CD14-positive monocyte (primary cell): ENCODE measurements at regions not wholly inside any gene's neighbourhood (a gene's known extent, or its start where the extent isn't known, plus 50 kb on each side); places are given as distances from the start of the nearest gene placed in this dataset.

ENCODE experiments used
- DNase-seq, 3 donors: peaks; one replicate each; pipeline ENCODE4 v3.0.0-alpha.2; 2011 to 2022
- H2AFZ ChIP-seq: 2 replicates; pipeline ENCODE4 v1.6.0; 2012; ENCODE audit warnings: mild to moderate bottlenecking, low read depth, low read length, inconsistent platforms; ENCODE audit not compliant: insufficient read depth, poor library complexity, severe bottlenecking
- H3K27ac ChIP-seq, 2 donors: 1 replicate in 1 of 2; 2 replicates in 1 of 2; pipeline ENCODE4 v1.5.1; 2012 to 2013; ENCODE audit warnings: low read length in 2 of 2, control low read depth in 1 of 2, inconsistent platforms in 1 of 2, low read depth in 1 of 2, mild to moderate bottlenecking in 1 of 2
- H3K27me3 ChIP-seq, 2 donors: one replicate each; pipeline versions ENCODE4 v1.6.0 to v1.6.1; 2011 to 2013; ENCODE audit warnings: low read length in 2 of 2; ENCODE audit not compliant: control insufficient read depth in 2 of 2, insufficient read depth in 2 of 2
- H3K36me3 ChIP-seq, 2 donors: replicated peaks in 1 of 2; 1 replicate in 1 of 2; 2 replicates in 1 of 2; pipeline versions ENCODE4 v1.5.1 to v1.6.1; 2012 to 2013; ENCODE audit warnings: low read length in 2 of 2, control low read depth in 1 of 2, inconsistent platforms in 1 of 2, mild to moderate bottlenecking in 1 of 2; ENCODE audit not compliant: insufficient read depth in 2 of 2, control insufficient read depth in 1 of 2
- H3K4me1 ChIP-seq, 2 donors: 1 replicate in 1 of 2; 2 replicates in 1 of 2; pipeline versions ENCODE4 v1.5.1 to v1.6.1; 2012 to 2013; ENCODE audit warnings: low read length in 2 of 2, control low read depth in 1 of 2, inconsistent platforms in 1 of 2, mild to moderate bottlenecking in 1 of 2, moderate library complexity in 1 of 2; ENCODE audit not compliant: insufficient read depth in 2 of 2, control insufficient read depth in 1 of 2
- H3K4me2 ChIP-seq: replicated peaks from 2 replicates; pipeline ENCODE3; 2012; ENCODE audit warnings: low read length, moderate library complexity, mild to moderate bottlenecking; ENCODE audit not compliant: poor library complexity, severe bottlenecking; ENCODE audit errors: extremely low read depth
- H3K4me3 ChIP-seq, 3 experiments: fragments of 200-600 bp in 1 of 3; sonication (generic) in 1 of 3; replicated peaks in 1 of 3; 1 replicate in 2 of 3; 2 replicates in 1 of 3; pipeline ENCODE4 v1.5.1; 2011 to 2013; ENCODE audit warnings: low read length in 3 of 3, mild to moderate bottlenecking in 3 of 3, control low read depth in 2 of 3, low read depth in 2 of 3, inconsistent platforms in 1 of 3, moderate library complexity in 1 of 3
- H3K79me2 ChIP-seq: 2 replicates; pipeline ENCODE4 v1.6.0; 2012; ENCODE audit warnings: mild to moderate bottlenecking, control low read depth, inconsistent platforms, low read length, moderate library complexity; ENCODE audit not compliant: insufficient read depth
- H3K9ac ChIP-seq: 2 replicates; pipeline ENCODE4 v1.6.0; 2017; ENCODE audit warnings: low read length, mild to moderate bottlenecking; ENCODE audit not compliant: insufficient read depth, poor library complexity, severe bottlenecking
- H3K9me3 ChIP-seq, 2 donors: replicated peaks in 1 of 2; 1 replicate in 1 of 2; 2 replicates in 1 of 2; pipeline versions ENCODE4 v1.5.1 to v1.6.1; 2012 to 2013; ENCODE audit warnings: low read length in 2 of 2, control low read depth in 1 of 2; ENCODE audit not compliant: control insufficient read depth in 1 of 2, insufficient read depth in 1 of 2
- H4K20me1 ChIP-seq: 2 replicates; pipeline ENCODE4 v1.6.0; 2012; ENCODE audit warnings: mild to moderate bottlenecking, low read length, control low read depth, moderate library complexity; ENCODE audit not compliant: insufficient read depth
- H3K27ac Mint-ChIP-seq, 7 donors: one replicate each; pipeline ENCODE4 v1.8.0; 2020; ENCODE audit warnings: mild to moderate bottlenecking in 7 of 7, mixed read lengths in 7 of 7, moderate library complexity in 6 of 7, inconsistent platforms in 2 of 7
- H3K27me3 Mint-ChIP-seq, 3 donors: one replicate each; pipeline ENCODE4 v1.8.0; 2021 to 2022; ENCODE audit warnings: low read depth in 3 of 3, mild to moderate bottlenecking in 3 of 3, mixed read lengths in 3 of 3, moderate library complexity in 3 of 3, inconsistent platforms in 1 of 3
- H3K36me3 Mint-ChIP-seq, 2 donors: one replicate each; pipeline ENCODE4 v1.8.0; 2020; ENCODE audit warnings: mixed read lengths in 2 of 2, inconsistent platforms in 1 of 2, mild to moderate bottlenecking in 1 of 2
- H3K4me1 Mint-ChIP-seq: one replicate; pipeline ENCODE4 v1.8.0; 2020; ENCODE audit warnings: mild to moderate bottlenecking, mixed read lengths
- H3K4me3 Mint-ChIP-seq, 2 donors: one replicate each; pipeline ENCODE4 v1.8.0; 2020; ENCODE audit warnings: mild to moderate bottlenecking in 2 of 2, mixed read lengths in 2 of 2, moderate library complexity in 1 of 2
- H3K9me3 Mint-ChIP-seq, 7 donors: one replicate each; pipeline ENCODE4 v1.8.0; 2020 to 2022; ENCODE audit warnings: mixed read lengths in 7 of 7, mild to moderate bottlenecking in 6 of 7, moderate library complexity in 6 of 7, inconsistent platforms in 2 of 7
- WGBS: methylation state at CpG from one replicate; pipeline ENCODE4 v1.1.5; 2013; ENCODE audit warnings: missing lambda C conversion rate; ENCODE audit not compliant: insufficient coverage; 5-methylcytosine and 5-hydroxymethylcytosine counted together
- intact Hi-C, 2 donors: fragments of 100-400 bp; cut with micrococcal nuclease; formaldehyde crosslinking; loops; one replicate each; pipeline versions ENCODE4 v1.15.0 to v1.15.1; 2023
- TF ChIP-seq, protein P1 (sequence below): fragments of 200-600 bp; IDR thresholded peaks from one replicate; pipeline ENCODE4 v1.8.0; 2022; ENCODE audit warnings: antibody characterized with exemption, mild to moderate bottlenecking

DNA sequence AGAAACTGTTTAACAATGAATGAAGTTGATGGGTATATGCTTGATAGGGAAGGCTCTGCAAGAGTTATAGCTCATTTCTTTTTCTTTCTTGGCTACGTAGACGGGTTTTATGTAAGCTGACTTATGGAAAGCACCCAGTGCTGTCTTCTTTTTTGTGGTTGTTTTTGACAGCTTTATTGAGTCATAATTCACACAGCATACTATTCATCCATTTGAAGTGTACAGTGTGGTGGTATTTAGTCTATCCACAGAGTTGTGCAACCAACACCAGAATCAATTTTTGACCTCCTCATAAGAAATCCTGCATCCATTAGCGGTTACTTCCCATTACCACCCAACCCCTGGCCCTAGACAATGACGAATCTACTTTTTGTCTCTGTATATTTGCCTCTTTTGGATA is 240.6 kb upstream of the KIAA1217 start:
- Mint-ChIP-seq H3K4me1 (no peaks in the 10 kb centered on the region), H3K27ac (no peak overlapping the region), H3K9me3 (peaks cover 0 to 17% (median 5%) of the 10 kb centered on the region in 7 donors), H3K36me3 (no peaks in the 10 kb centered on the region), H3K27me3 (peaks cover 1 to 5% (median 2%) of the 10 kb centered on the region in 3 donors), H3K4me3 (no peak overlapping the region)
- Histone ChIP-seq H3K4me1 (no peaks in the 10 kb centered on the region), H3K4me3 (no peak overlapping the region), H3K36me3 (no peaks in the 10 kb centered on the region), H3K27ac (no peak overlapping the region), H3K9ac (no peak overlapping the region), H3K4me2 (no peak overlapping the region), H3K79me2 (no peaks in the 10 kb centered on the region), H4K20me1 (no peaks in the 10 kb centered on the region), H3K27me3 (no peaks in the 10 kb centered on the region), H2AFZ (no peak overlapping the region), H3K9me3 (no peaks in the 10 kb centered on the region)
- WGBS = no CpG with 5 or more reads among the region's 4 CpGs
- DNase-seq = no peak
- TF ChIP-seq, protein P1, sequence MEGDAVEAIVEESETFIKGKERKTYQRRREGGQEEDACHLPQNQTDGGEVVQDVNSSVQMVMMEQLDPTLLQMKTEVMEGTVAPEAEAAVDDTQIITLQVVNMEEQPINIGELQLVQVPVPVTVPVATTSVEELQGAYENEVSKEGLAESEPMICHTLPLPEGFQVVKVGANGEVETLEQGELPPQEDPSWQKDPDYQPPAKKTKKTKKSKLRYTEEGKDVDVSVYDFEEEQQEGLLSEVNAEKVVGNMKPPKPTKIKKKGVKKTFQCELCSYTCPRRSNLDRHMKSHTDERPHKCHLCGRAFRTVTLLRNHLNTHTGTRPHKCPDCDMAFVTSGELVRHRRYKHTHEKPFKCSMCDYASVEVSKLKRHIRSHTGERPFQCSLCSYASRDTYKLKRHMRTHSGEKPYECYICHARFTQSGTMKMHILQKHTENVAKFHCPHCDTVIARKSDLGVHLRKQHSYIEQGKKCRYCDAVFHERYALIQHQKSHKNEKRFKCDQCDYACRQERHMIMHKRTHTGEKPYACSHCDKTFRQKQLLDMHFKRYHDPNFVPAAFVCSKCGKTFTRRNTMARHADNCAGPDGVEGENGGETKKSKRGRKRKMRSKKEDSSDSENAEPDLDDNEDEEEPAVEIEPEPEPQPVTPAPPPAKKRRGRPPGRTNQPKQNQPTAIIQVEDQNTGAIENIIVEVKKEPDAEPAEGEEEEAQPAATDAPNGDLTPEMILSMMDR = no peak
- intact Hi-C loops = no loop called here

DNA sequence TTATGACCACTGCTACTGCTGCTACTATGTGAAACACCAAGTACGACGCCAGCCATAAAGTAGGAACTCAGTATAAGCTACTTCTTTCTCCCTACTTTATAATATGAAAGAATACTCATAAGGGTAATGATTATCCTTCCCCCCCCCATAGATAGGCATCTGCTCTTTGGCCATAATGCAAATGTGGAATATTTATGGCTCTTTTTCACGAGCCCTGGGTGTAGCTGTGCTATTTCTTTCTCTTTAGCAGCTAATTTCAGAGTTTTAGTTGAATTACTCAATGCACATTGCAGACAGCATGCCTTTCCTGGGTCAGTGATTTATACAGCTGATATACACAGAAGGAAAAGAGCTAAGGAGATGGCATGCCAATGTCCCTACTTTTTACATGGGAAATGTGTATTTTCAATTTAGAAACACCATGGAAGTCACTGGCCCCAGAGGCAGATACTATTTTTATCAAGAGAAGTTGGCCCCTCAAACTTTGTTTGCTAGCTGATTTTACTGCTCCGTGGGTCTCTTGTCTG is 234.1 kb upstream of the KIAA1217 start:
- intact Hi-C loops = no loop called here
- Histone ChIP-seq H3K79me2 (no peaks in the 10 kb centered on the region), H3K36me3 (no peaks in the 10 kb centered on the region), H2AFZ (no peak overlapping the region), H3K4me1 (no peaks in the 10 kb centered on the region), H3K9ac (no peak overlapping the region), H3K4me2 (no peak overlapping the region), H3K27me3 (peaks cover 0 to 2% of the 10 kb centered on the region in 2 donors), H4K20me1 (no peaks in the 10 kb centered on the region), H3K4me3 (no peak overlapping the region), H3K9me3 (no peaks in the 10 kb centered on the region), H3K27ac (no peak overlapping the region)
- no peaks in the 10 kb centered on the region for H3K4me1 Mint-ChIP-seq
- TF ChIP-seq, protein P1 = no peak
- H3K36me3 Mint-ChIP-seq = no peaks in the 10 kb centered on the region
- DNase-seq = no peak
- no peak overlapping the region for H3K27ac Mint-ChIP-seq
- no peak overlapping the region for H3K4me3 Mint-ChIP-seq
- H3K9me3 Mint-ChIP-seq = peaks cover 0 to 6% (median 0%) of the 10 kb centered on the region in 7 donors
- 86% methylated on average over 1 of the region's 4 CpGs for WGBS
- H3K27me3 Mint-ChIP-seq = peaks cover 0 to 4% (median 3%) of the 10 kb centered on the region in 3 donors
